ENCODE measurements at regions not wholly inside any gene's neighbourhood (a gene's known extent, or its start where the extent isn't known, plus 50 kb on each side); places are given as distances from the start of the nearest gene placed in this dataset.

- TF ChIP-seq TCF12 (IDR thresholded peaks at IDR 0.05; ENCODE audit: low read depth, low read length) (no peak), NANOG (IDR thresholded peaks at IDR 0.05; ENCODE audit: insufficient read depth, low read depth, low read length, poor library complexity, severe bottlenecking) (no peak)
Measured at GRCh38 chr1:60696512-60696911, 385.8 kb upstream of the NFIA start (continued).
